Loucy (cell line): ENCODE measurements at regions not wholly inside any gene's neighbourhood (a gene's known extent, or its start where the extent isn't known, plus 50 kb on each side); places are given as distances from the start of the nearest gene placed in this dataset.

ENCODE experiments used
- H2AFZ ChIP-seq: fragments of 200-600 bp; sonication (generic); 2 replicates; pipeline ENCODE4 v1.6.0; 2016; ENCODE audit warnings: antibody characterized with exemption, mild to moderate bottlenecking, low read length, moderate library complexity
- H3F3A ChIP-seq: fragments of 200-600 bp; 2 replicates; pipeline ENCODE4 v1.6.0; 2016; ENCODE audit warnings: antibody characterized with exemption, low read depth, mild to moderate bottlenecking
- H3K27me3 ChIP-seq: fragments of 200-600 bp; sonication (generic); 2 replicates; pipeline ENCODE4 v1.6.1; 2014; ENCODE audit warnings: low read length, mild to moderate bottlenecking; ENCODE audit not compliant: insufficient read depth, poor library complexity, severe bottlenecking
- H3K36me3 ChIP-seq: fragments of 200-600 bp; sonication (generic); 2 replicates; pipeline ENCODE4 v1.6.1; 2016; ENCODE audit warnings: low read length; ENCODE audit not compliant: insufficient read depth
- H3K4me1 ChIP-seq: fragments of 200-600 bp; sonication (generic); 2 replicates; pipeline ENCODE4 v1.5.1; 2014; ENCODE audit warnings: low read length, mild to moderate bottlenecking; ENCODE audit not compliant: insufficient read depth, poor library complexity, severe bottlenecking
- H3K4me2 ChIP-seq: fragments of 200-600 bp; sonication (generic); 2 replicates; pipeline ENCODE4 v1.6.0; 2014; ENCODE audit warnings: antibody characterized with exemption, low read length, low read depth, mild to moderate bottlenecking; ENCODE audit not compliant: poor library complexity, severe bottlenecking
- H3K4me3 ChIP-seq: fragments of 200-600 bp; sonication (generic); 2 replicates; pipeline ENCODE4 v1.5.1; 2014; ENCODE audit warnings: low read length, mild to moderate bottlenecking, mixed read lengths; ENCODE audit not compliant: poor library complexity, severe bottlenecking
- H3K79me2 ChIP-seq: fragments of 200-600 bp; sonication (generic); 2 replicates; pipeline ENCODE4 v1.6.1; 2014; ENCODE audit warnings: low read length; ENCODE audit not compliant: insufficient read depth
- H3K9ac ChIP-seq: fragments of 200-600 bp; sonication (generic); 2 replicates; pipeline ENCODE4 v1.6.0; 2014; ENCODE audit warnings: mild to moderate bottlenecking, low read depth, low read length, moderate library complexity; ENCODE audit not compliant: poor library complexity, severe bottlenecking
- H3K9me2 ChIP-seq: fragments of 200-600 bp; sonication (generic); replicated peaks from 2 replicates; pipeline ENCODE4 v1.6.1; 2016; ENCODE audit warnings: low read depth, low read length, mixed read lengths
- H3K9me3 ChIP-seq: fragments of 200-600 bp; sonication (generic); 2 replicates; pipeline ENCODE4 v1.6.1; 2014; ENCODE audit warnings: mild to moderate bottlenecking, antibody characterized with exemption, low read length, low read depth; ENCODE audit not compliant: insufficient read depth
- H4K20me1 ChIP-seq: fragments of 200-600 bp; sonication (generic); 2 replicates; pipeline ENCODE4 v1.6.0; 2014; ENCODE audit warnings: antibody characterized with exemption, low read length, mild to moderate bottlenecking; ENCODE audit not compliant: insufficient read depth, poor library complexity, severe bottlenecking
- CTCF ChIP-seq: fragments of 200-600 bp; sonication (generic); conservative IDR thresholded peaks from 2 replicates; pipeline ENCODE4 v1.5.1; 2014; ENCODE audit warnings: mild to moderate bottlenecking, antibody characterized with exemption, low read length
- EZH2phosphoT487 ChIP-seq: fragments of 200-600 bp; IDR thresholded peaks from 2 replicates; pipeline ENCODE4 v1.6.1; 2018; ENCODE audit warnings: antibody characterized with exemption, mild to moderate bottlenecking, moderate library complexity, borderline replicate concordance

GRCh38 chrX:98141466-98141865, 1257.8 kb downstream of the RPA4 start:
- Histone ChIP-seq H3K79me2 (no peaks in the 10 kb centered on the region), H3F3A (no peaks in the 10 kb centered on the region), H3K36me3 (no peaks in the 10 kb centered on the region), H3K4me2 (no peak overlapping the region), H3K9me2 (no peaks in the 10 kb centered on the region), H3K9ac (no peak overlapping the region), H3K4me1 (no peaks in the 10 kb centered on the region), H3K9me3 (no peaks in the 10 kb centered on the region), H4K20me1 (no peaks in the 10 kb centered on the region), H3K4me3 (no peak overlapping the region), H2AFZ (no peak overlapping the region), H3K27me3 (no peaks in the 10 kb centered on the region)
- no peak for TF ChIP-seq CTCF
- no peak for TF ChIP-seq EZH2phosphoT487

- H4K20me1 ChIP-seq, result no peaks in the 10 kb centered on the region
- H3F3A ChIP-seq, result no peaks in the 10 kb centered on the region
- H3K36me3 ChIP-seq, result no peaks in the 10 kb centered on the region
- no peak overlapping the region for H3K9ac ChIP-seq
- TF ChIP-seq CTCF (no peak), EZH2phosphoT487 (no peak)
- H3K9me3 ChIP-seq, result no peaks in the 10 kb centered on the region
- no peaks in the 10 kb centered on the region for H3K27me3 ChIP-seq
- H2AFZ ChIP-seq, result no peak overlapping the region
- no peak overlapping the region for H3K4me3 ChIP-seq
- H3K4me1 ChIP-seq, result no peaks in the 10 kb centered on the region
- H3K79me2 ChIP-seq, result no peaks in the 10 kb centered on the region
- no peak overlapping the region for H3K4me2 ChIP-seq
- H3K9me2 ChIP-seq, result no peaks in the 10 kb centered on the region
Measured at GRCh38 chrX:98191003-98191402, 1307.3 kb downstream of the RPA4 start.

GRCh38 chrX:98194036-98194435, 1310.3 kb downstream of the RPA4 start:
- no peaks in the 10 kb centered on the region for H3K9me2 ChIP-seq
- H3K9me3 ChIP-seq, result no peaks in the 10 kb centered on the region
- no peaks in the 10 kb centered on the region for H3F3A ChIP-seq
- H3K27me3 ChIP-seq, result no peaks in the 10 kb centered on the region
- no peak overlapping the region for H2AFZ ChIP-seq
- no peak overlapping the region for H3K4me2 ChIP-seq
- TF ChIP-seq EZH2phosphoT487 (no peak), CTCF (no peak)
- no peaks in the 10 kb centered on the region for H3K4me1 ChIP-seq
- no peaks in the 10 kb centered on the region for H4K20me1 ChIP-seq
- no peaks in the 10 kb centered on the region for H3K79me2 ChIP-seq
- no peak overlapping the region for H3K9ac ChIP-seq
- no peak overlapping the region for H3K4me3 ChIP-seq
- H3K36me3 ChIP-seq, result no peaks in the 10 kb centered on the region
